Left ventricle myocardium inferior (tissue), 1 donor: ENCODE measurements at regions not wholly inside any gene's neighbourhood (a gene's known extent, or its start where the extent isn't known, plus 50 kb on each side); places are given as distances from the start of the nearest gene placed in this dataset.

Source experiments
- DNase-seq: peaks from one replicate; pipeline ENCODE4 v3.0.0-alpha.2; 2020
- H3K27ac ChIP-seq: fragments of 200-600 bp; replicated peaks from 2 replicates; pipeline ENCODE4 v1.8.0; 2021
- H3K27me3 ChIP-seq: fragments of 200-600 bp; 2 replicates; pipeline ENCODE4 v1.8.0; 2021; ENCODE audit warnings: low read depth
- H3K36me3 ChIP-seq: fragments of 200-600 bp; 2 replicates; pipeline ENCODE4 v1.8.0; 2021
- H3K4me1 ChIP-seq: fragments of 200-600 bp; 2 replicates; pipeline ENCODE4 v1.8.0; 2021
- H3K4me3 ChIP-seq: fragments of 200-600 bp; 2 replicates; pipeline ENCODE4 v1.8.0; 2021; ENCODE audit warnings: mild to moderate bottlenecking, moderate library complexity
- H3K9me3 ChIP-seq: fragments of 200-600 bp; replicated peaks from 2 replicates; pipeline ENCODE4 v1.8.0; 2021
- intact Hi-C: fragments of 100-400 bp; cut with micrococcal nuclease; formaldehyde crosslinking; loops from one replicate; pipeline ENCODE4 v1.11.0; 2022
- TF ChIP-seq, protein P1 (sequence below): fragments of 200-600 bp; IDR thresholded peaks from 2 replicates; pipeline ENCODE4 v1.8.0; 2021; ENCODE audit warnings: antibody characterized with exemption, mild to moderate bottlenecking, borderline replicate concordance
- donor health status: DM: no; HTN: yes; CAD: no; lungs with severe emphysema.

DNA sequence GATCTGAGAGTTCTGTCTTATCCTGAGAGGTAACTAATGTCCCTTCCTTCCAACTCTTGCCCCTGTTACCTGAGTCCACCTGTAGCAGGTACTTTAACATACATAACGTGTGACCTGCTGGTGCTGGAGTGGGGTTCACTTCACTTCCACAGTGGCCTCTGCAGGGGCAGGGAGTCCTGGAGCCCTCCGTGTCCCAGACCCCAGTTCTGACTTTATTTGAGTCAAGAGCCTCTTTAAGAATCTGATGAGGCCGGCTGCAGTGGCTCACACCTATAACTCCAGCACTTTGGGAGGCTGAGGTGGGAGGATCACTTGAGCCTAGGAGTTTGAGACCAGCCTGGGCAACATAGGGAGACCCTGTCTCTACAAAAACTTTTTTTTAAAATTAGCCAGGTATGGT lies 117.0 kb upstream of the RET start:
- Histone ChIP-seq H3K36me3 (no peaks in the 10 kb centered on the region), H3K4me3 (no peak overlapping the region), H3K27me3 (no peaks in the 10 kb centered on the region), H3K9me3 (peaks cover 17% of the 10 kb centered on the region), H3K27ac (peak overlapping the region; percentile 80), H3K4me1 (peaks cover 40% of the 10 kb centered on the region)
- intact Hi-C loops: no loop called here
- TF ChIP-seq, protein P1, sequence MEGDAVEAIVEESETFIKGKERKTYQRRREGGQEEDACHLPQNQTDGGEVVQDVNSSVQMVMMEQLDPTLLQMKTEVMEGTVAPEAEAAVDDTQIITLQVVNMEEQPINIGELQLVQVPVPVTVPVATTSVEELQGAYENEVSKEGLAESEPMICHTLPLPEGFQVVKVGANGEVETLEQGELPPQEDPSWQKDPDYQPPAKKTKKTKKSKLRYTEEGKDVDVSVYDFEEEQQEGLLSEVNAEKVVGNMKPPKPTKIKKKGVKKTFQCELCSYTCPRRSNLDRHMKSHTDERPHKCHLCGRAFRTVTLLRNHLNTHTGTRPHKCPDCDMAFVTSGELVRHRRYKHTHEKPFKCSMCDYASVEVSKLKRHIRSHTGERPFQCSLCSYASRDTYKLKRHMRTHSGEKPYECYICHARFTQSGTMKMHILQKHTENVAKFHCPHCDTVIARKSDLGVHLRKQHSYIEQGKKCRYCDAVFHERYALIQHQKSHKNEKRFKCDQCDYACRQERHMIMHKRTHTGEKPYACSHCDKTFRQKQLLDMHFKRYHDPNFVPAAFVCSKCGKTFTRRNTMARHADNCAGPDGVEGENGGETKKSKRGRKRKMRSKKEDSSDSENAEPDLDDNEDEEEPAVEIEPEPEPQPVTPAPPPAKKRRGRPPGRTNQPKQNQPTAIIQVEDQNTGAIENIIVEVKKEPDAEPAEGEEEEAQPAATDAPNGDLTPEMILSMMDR: no peak
- DNase-seq: peak; percentile 4

DNA sequence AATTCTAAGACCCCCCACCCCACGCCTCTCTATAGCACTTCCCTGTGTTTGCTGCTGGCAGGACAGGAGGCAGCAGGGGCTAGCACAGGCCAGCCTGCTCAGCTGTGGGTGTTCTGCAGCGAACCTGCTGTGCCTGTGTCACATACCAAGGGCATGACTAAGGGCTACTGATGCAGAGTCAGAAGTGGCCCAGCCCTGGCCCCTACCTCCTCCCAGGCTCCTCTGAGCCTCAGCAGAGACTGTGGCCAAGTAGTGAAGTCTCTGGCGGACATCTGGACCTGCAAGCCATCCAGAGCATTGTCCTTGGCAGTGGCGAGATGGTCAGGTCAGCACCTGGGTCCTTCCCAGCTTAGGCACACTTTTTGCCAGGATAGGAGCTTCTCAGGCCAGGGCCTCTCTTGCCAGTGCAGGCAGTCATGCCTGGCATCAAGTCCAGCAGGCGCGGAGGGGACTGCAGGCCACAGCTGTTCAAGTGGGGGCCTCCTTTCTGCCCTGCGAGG lies 116.3 kb upstream of the RET start:
- peak; percentile 33 for DNase-seq
- Histone ChIP-seq H3K36me3 (no peaks in the 10 kb centered on the region), H3K4me1 (peaks cover 40% of the 10 kb centered on the region), H3K27me3 (no peaks in the 10 kb centered on the region), H3K27ac (peak overlapping the region; percentile 80), H3K4me3 (no peak overlapping the region), H3K9me3 (peaks cover 17% of the 10 kb centered on the region)
- TF ChIP-seq, protein P1: no peak
- intact Hi-C loops: no loop called here

DNA sequence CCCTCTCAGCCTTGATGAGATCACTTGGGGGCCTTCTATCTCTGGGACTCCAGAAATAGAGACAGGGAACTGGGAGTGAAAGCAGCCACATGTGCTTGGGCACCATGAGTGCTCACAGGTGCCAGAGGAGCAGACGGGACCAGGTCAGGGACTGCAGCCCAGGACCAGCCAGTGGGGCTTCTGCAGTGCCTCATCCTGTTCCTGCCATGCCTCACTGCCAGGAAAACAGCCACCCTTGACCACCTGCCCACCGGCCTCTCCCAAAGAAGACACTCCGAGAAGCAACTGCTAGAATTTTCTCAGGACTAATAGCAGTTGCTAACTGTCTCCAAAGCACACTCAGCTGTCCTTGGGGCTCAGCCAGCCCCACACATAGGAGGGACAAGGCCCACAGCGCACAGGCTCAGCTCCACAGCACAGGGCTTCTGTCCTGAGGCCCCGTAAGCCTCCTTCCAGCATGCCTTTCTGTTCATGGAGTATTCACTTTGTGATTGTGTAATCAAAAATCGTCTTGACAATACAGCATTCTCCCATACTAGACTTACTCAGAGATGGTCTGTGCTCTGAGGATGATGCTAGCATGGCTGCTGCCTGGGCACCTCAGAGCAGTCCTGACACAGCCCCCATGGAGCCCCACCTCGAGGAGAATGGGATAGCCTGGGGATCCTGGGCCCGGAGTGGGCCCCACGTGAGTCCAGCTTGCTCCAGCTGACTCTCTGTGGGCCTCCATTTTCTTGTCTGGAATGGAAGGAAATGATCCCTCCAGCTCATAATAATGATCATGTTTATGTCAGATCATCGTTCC lies 115.7 kb upstream of the RET start:
- H3K9me3 ChIP-seq: peaks cover 14% of the 10 kb centered on the region
- H3K36me3 ChIP-seq: no peaks in the 10 kb centered on the region
- H3K27ac ChIP-seq: peak overlapping the region; percentile 80
- TF ChIP-seq, protein P1: no peak
- H3K27me3 ChIP-seq: no peaks in the 10 kb centered on the region
- peaks cover 40% of the 10 kb centered on the region for H3K4me1 ChIP-seq
- no peak overlapping the region for H3K4me3 ChIP-seq
- intact Hi-C loops: no loop called here
- DNase-seq: peak; percentile 42

- TF ChIP-seq, protein P1: no peak
- DNase-seq: no peak
- peak overlapping the region; percentile 80 for H3K27ac ChIP-seq
- H3K27me3 ChIP-seq: no peaks in the 10 kb centered on the region
- intact Hi-C loops: no loop called here
- H3K4me3 ChIP-seq: no peak overlapping the region
- peaks cover 40% of the 10 kb centered on the region for H3K4me1 ChIP-seq
- H3K36me3 ChIP-seq: no peaks in the 10 kb centered on the region
- peaks cover 8% of the 10 kb centered on the region for H3K9me3 ChIP-seq
Measured at GRCh38 chr10:42961796-42962109, 115.1 kb upstream of the RET start.

GRCh38 chr10:42962110-42962901 lies 114.6 kb upstream of the RET start:
- Histone ChIP-seq H3K9me3 (peaks cover 3% of the 10 kb centered on the region), H3K27ac (peak overlapping the region; percentile 80), H3K4me3 (no peak overlapping the region), H3K27me3 (no peaks in the 10 kb centered on the region), H3K36me3 (no peaks in the 10 kb centered on the region), H3K4me1 (peaks cover 40% of the 10 kb centered on the region)
- TF ChIP-seq, protein P1: no peak
- intact Hi-C loops: no loop called here
- DNase-seq: peak; percentile 44
